ENCODE measurements at regions not wholly inside any gene's neighbourhood (a gene's known extent, or its start where the extent isn't known, plus 50 kb on each side); places are given as distances from the start of the nearest gene placed in this dataset.
A peak's percentile ranks its signal among the peaks of the same experiment; 100 is the strongest.
"Not testable (repeated sequence)": the region's sequence is repeated elsewhere in the genome, so short reads cannot be mapped to it uniquely, and the experiment has no call there.

DNA sequence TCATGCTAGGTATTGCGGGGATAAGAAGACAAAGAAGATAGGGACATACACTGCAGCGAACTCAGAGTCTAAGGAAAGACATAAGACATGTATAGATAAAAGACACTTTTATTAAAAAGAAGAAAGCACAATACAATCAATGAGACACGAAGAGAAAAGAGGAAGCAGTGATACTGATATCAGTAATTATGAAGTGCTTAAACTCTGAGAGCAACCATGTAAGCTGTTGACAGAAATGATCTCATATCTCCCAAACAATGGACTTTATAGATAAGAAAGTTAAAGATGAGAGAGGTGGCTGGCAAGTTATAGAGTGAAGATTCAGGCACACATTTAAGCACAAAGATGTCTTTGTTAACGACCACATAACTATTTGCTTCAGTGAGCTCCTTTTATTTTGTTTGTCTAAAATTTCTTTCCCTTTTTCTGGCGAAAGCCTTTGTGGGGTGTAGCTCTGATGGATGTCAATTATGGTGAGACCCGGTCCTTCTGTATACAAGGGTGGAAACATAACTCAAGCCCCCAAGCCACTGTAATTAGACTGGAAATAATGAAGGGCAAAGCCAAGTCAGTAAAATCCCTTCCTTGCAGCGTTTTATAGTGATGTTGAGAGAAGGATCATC, 818.0 kb upstream of the SLC10A2 start:
- no peak for DNase-seq

DNA sequence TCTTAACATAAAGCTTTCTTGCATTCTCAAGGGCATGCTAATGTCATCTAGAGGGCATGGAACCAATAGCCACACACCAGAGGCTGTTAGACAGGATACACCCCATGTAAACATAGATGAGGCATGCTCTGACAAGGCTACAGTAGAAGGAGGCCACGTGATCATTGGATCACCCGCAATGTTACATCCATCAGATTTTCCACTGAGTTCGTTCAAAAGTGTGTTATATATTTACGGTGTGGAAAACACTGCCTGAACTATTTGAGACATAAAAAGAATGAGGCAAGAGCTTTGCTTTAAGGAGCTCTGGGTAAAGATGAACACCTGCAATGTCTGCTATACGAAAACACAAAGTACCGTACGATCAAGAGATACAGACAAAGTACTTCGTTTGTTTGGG, 817.5 kb upstream of the SLC10A2 start:
- no peak for DNase-seq

DNA sequence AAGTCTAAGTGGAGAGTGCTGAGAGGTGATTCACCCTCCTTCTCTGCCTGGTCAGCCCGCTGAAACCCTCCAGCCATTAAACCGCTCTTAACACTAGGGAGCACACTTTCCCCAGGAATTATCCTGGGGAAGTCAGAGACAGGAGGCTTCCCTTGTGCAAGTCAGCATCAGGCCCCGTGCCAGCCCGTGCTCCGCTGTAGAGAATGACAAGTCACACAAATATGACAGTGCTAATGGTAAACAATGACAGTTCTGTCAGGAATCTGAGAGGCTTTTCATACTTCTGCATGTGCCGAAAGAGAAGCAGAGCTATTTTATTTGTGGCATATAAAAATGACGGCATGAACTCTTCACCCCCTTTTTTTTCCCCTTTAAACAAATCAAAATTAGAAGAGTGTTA, 816.9 kb upstream of the SLC10A2 start:
- peak; percentile 89 for DNase-seq

DNA sequence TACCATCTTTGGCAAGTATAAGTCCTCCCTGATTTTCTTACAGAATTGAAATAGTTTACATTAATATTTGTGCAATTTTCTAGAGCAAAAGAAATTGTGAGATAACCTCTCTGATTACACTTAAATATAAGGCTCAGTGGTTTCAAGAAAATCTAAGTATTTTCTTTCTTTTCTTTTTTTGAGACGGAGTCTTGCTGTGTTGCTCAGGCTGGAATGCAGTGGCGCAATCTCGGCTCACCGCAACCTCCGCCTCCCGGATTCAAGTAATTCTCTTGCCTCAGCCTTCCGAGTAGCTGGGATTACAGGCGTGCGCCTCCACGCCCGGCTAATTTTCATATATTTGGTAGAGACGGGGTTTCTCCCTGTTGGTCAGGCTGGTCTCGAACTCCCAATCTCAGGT, 813.9 kb upstream of the SLC10A2 start:
- not testable (repeated sequence) for DNase-seq

DNA sequence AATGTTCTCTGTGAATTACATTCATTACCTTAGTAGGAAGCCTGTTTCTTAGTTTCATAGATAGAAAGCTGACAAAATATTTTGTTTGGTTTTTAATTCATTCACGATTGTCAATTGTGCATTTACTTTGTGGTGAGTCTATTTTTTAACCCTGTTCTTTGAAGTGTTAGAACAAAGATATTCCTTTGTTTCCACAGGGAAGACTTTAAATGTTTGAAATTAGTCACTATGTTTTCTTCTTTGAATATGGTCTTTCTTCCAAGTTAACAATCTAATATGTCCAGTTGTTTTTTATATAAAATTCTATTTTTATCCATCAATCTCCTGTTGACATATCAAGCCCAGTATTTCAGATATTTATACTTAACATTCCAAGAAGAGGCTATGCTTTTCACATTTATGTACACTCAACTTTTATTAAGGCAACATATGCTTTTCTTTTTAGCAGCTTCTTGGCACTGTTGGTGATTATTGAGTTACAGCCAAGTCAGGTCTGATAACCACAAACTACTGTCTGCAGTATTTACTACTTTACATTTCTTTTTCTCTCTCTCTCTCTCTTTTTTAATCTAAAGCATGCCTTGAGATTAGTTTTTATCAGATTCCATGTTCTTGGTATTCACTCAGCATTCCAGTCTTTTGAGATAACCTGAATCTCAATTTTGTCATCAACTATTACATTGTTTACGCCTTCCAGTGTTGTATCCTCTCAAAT, 812.8 kb upstream of the SLC10A2 start:
- DNase-seq = no peak

DNA sequence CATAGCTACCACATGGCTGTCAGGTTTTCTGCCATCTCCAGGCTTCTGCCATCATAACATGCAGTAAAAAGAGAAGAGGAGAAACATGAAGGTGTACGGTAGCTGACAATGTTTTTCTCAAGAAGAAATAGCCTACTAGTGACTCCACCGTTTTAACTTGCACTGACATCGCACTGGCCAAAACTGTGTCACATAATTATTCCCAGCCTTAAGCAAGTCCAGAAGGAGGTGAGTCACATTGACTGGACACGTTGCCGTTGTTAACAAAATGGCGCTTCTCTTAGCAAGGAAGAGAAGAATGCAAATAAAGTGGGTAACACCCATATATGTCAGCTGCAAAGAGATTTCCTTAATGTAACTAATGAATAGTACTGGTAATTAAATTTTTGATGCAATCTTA, 810.4 kb upstream of the SLC10A2 start:
- no peak for DNase-seq

DNA sequence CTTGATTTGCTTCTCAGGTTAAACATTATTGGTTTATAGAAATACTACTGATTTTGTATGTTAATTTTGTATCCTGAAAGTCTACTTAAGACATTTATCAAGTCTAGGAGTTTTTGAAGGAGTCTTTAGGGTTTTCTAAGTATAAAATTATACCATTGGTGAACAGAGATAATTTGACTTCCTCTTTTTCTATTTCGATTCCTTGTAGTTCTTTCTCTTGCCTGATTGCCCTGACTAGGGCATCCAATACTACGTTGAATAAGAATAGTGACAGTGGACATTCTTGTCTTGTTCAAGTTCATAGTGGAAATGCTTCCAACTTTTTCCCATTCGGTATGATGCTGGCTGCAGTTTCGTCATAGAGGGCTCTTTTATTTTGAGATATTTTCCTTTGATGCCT, 807.5 kb upstream of the SLC10A2 start:
- DNase-seq = no peak

DNA sequence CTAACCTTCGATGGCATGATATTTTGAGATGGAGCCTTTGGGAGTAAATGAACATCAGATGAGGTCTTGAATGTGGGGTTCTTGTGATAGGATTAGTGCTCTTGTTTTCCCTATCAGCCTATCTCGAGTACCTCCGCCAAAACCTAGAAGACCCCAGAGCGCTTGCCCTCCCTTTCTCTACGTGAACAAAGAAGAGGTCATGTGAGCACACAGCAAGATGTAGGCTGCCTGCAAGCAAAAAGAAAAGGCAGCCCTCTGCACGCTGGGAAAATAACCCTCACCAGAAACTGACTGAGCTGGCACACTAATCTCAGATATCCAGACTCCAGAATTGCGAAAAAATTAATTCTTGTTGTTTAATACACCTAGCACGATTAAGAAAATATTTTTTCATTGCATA, 799.8 kb upstream of the SLC10A2 start:
- no peak for DNase-seq

DNA sequence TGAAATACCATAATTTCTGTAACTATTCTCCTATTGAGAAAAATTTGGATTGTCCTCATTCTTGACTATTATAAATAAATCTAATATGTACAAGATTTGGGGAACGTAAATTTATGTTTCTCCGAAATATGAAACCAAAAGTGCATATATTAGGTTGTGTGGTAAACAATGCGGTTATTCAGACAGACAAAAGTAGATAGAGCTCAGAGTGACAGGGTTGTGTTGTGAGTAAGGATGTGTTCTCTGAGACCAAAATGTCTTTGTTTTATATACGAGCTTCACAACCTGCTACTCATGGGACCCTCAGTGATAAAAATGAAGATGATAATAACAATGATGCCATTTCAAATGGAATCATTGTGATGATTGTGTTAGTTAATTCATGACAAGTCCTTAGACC, 796.3 kb upstream of the SLC10A2 start:
- DNase-seq = no peak

DNA sequence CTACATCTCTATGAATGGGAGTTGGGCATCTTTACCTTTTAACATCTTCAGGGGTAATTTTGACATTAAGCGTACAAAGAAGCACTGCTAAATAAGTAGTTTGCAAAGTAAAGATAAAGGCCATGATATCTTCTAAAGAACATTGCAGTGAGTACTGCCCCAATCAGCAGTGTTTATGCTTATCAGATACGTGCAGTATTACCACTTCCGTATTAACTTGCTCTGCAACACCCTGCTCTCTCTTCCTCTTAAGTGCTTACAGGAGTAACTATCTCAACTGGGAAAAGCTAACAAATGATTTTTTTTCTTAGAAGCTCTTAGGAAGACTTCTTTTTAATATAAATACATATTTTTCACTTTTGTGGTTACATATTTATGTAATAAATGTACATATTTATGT, 793.7 kb upstream of the SLC10A2 start:
- no peak for DNase-seq

DNA sequence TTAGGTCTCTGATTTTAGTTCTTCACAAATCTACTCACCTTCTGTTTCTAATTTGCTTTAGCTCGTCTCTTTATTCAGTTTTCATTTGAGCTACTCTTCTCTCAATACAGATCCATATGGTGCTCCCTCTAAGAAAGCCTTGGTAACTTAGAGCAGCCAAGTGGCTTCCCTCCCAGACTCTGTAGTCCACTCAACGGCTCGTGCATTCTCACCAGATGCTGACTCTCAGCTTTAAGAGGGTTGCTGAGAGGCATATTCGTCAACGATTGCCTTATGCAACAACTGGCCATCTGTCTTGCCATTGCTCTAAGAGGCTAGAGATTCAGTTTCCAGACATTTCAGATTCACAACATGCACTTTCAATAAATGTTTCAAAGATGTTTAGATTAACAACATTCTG, 785.8 kb upstream of the SLC10A2 start:
- no peak for DNase-seq

DNA sequence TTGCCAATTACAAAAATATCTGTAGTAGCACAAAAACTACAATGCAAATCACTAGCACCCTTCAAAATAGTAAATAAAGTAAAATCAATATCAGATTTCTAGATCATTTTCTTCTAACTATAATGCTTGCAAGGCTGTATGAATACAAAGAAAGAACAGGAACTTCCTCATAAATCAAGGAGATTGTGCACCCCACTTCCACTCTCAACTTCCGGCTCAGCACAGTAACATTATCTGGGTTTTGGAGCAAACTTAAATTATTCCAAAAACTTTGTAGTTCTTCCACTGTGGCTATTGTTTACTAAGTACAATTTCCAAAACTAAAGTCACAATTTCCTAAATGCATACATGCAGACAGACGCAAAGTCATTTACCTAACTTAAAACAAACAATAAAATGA, 778.3 kb upstream of the SLC10A2 start:
- DNase-seq = no peak

DNA sequence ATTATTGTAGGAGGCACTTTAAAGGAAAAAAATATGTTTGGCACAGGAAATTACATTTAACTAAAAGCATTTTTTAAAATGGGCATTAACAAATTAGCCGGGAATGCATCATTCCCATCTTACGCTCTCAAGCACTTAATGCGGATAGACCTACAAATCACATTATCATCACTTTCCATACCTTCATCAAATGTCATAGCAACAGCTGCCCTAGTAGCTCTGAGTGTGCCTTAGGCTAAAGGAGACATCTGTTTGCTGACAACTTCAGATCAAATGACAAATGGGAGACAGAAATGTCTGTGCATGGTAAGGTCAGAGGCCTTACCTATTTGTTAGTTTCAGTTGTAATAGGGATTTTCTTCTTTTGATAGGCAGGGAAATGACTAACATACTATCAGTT, 773.2 kb upstream of the SLC10A2 start:
- no peak for DNase-seq

DNA sequence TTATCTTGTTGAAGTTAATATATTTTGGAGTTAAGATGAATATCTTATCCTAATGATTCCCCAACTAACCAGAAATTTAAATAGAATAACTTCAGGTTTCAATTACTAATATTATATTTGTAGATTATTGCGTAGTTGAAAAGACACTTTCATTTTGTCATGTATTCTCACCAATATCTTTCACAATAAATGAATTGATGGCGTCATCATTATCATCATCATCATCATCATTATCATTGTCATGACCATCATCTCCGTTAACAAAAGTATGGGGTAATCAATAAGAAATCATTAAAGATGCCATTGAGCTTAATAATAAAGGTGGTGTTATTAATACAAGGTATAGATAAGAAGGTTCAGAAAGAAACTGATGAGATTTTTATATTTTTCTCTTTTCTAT, 768.8 kb upstream of the SLC10A2 start:
- no peak for DNase-seq

DNA sequence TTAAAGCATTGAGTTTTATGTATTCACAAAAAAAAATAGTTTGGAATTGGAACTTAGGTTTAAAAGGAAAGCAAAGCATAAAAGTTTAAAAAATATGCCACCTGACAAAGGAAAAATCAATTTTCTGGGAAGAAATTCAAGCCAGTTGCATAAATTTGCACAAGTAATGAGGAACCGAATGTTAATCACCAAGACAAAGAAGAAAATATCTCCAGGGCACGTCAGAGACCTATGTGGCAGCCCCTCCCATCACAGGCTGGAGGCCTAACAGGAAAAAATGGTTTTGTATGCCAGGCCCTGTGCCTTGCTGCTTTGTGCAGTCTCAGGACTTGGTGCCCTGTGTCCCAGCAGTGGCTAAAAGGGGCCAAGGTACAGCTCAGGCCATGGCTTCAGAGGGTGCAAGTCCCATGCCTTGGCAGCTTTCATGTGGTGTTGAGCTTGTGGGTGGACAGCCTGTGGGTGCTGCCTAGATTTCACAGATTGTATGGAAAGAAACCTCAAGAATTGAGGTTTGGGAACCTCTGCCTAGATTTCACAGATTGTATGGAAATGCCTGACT, 767.2 kb upstream of the SLC10A2 start:
- no peak for DNase-seq

DNA sequence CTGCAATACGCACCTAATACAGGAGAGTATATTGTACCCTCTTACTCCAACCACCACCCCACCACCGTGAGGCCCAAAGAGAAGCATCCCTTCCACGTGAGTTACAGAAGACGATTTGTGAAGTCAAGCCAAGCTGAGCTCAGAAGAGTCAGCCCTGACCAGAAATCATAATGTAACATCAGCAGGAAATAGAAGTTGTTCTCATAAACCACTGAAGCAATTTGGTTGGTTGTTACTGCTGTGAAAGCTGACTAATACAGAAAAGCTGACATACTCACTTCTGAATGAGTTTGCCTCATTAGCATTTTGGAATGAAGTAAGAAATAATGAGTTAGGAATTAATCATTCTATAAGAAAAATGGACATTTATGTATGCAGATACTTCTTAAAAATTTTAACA, 749.4 kb upstream of the SLC10A2 start:
- peak; percentile 31 for DNase-seq

DNA sequence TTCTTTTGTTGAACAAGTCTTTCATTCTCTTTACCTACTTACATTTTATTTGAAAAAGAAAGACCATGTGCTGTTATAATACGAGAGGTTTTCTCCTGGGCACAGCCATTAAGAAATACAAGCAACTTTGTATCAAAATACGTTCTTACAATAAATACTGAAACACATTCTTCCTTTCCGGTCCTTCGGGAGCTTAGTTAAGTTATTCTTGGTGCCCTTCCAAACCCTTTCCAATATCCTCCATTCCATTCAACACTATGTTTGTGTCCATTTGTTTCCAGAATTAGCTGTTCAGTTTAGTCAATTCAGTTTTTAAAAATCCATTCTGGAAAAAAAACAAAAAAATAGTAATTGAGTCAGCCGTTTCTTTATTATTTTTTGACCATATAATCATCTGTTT, 746.8 kb upstream of the SLC10A2 start:
- no peak for DNase-seq

DNA sequence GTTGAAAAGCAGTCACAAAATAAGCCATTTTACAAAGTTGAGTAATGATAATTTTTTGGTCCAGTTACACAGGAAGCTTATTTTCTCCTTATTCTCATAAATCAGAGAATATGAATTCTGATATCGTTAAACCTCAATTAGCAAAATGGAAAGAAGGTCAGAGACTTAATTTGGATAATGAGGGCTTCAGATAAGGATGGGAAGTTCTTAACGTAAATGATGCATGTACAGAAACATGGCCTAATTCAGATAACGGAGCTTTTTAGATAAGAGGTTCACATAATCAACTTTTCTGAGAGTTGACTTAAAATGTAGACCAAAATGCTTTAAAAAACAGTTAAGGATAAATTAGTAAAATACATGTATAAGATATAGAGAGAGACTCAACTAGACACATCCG, 746.3 kb upstream of the SLC10A2 start:
- DNase-seq = no peak

DNA sequence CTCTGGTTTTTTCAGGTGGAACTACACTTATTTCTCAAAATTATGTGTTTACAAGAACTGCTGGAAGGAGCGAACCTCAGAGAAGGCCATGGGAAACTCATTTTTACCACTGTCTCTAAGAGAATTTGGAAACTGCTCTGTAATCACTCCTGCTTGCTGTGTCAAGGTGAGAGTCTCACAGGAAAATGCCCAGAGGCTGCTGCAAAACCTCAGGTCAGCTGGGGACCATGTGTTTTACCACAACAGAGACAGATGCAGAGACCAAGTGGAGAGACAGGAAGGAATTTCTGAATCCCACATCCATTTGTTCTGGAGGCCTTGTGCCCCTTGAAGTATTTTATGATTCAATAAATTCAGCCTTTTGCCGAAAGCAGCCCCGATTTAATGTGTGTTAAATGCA, 743.8 kb upstream of the SLC10A2 start:
- DNase-seq = peak; percentile 25

DNA sequence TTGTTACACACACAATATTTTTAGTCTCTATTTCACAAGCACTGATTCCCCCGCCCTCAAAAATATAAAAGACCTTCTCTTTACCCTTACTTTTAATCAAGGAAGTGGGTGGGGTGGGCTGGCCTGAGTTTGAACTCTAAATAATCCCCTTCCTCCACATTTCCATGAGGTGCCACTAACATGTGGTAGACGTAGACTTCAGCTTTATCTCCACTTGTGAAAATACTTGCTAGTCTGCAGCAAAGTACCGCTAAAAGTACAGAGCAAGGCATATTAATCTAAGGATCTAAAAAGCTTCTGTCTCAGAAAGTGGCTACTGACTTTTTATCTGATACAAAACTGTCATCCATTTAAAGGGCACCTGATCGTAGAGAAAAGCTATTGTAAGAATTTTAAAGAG, 739.6 kb upstream of the SLC10A2 start:
- DNase-seq = no peak

DNA sequence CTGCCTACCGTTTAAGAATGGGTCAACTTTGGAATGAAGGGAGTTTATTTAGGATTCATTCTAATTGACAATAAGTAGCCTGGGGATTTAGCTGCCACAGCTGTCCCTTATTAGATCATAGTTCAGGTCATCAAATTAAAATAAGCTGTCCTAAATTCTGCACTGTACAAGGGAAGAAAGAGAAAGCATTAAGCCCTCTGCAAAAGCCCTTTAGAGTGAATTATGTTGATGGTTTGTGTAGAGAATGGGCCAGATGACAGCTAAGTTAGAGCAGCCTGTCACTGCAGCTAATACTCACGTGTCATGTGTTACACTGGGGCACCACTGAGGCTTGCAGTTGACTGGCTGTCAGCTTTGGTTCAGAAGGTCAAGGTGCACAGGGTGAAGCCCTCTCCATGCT, 737.1 kb upstream of the SLC10A2 start:
- no peak for DNase-seq

DNA sequence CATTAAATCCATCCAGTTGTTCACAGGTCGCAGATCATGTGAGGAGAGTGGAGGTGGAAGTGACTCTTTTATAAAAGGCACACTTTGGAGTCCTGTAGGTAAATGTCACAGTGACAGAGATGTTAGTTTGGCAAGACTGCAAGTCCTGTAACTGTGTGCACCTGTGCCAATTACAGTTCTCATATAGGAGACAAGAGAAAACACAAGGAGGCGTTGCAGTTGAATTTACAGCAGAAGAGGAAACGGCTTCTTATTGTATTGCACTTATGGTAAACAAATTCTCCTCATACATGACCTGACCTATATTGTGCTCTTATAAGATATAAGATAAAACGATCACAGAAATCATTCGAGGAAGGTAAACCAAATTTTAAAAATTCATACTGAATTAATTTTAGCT, 732.8 kb upstream of the SLC10A2 start:
- peak; percentile 54 for DNase-seq

DNA sequence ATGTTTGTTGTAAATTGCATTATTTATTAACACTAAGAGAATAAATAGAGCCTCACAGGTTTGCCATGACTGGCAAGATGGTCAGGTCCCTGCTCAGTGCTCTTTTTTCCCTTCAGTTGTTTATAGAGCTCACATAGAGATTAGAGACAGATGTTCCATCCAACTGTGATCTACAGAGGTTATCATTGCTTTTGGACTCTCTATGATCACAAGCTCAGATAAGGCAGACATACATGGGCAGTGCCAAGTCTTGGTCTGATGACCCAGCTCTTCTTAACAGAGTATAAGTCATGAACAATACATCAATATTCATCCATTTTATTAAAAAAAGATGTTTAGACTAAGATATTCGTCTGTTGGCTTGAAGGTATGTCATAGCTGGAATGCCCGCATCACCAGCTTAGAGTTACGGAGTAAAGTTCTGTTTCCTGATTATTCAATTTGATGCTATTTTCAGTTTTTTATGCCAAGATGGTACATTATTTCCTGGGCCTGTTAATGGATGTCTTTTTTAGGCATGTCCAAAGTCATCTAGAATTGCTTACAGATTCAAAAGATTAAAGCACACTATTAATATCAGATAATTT, 729.8 kb upstream of the SLC10A2 start:
- DNase-seq = no peak

DNA sequence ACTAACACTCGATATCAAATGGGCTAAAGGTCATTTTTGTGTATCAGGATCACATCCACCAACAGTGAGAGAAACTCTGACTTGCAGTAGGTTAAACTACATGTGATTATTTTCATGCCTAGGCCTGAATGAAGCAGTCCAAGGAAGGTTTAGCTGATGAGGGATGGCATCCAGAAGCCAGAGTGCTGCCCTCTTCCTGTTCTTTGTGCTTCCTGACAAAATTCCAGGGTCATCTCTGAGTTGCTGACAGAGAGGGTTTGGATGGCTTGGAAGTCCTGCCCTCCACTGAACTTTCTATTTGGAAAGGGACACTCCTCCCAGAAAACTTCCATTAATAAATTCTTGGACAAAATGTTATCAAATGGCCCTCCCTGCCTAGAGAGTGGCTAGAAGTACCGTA, 728.3 kb upstream of the SLC10A2 start:
- no peak for DNase-seq
